NCI-H1105 treated with DMSO at 0.1 percent for 48 hours (cell line): ENCODE measurements at regions not wholly inside any gene's neighbourhood (a gene's known extent, or its start where the extent isn't known, plus 50 kb on each side); places are given as distances from the start of the nearest gene placed in this dataset.
"Not testable (repeated sequence)": the region's sequence is repeated elsewhere in the genome, so short reads cannot be mapped to it uniquely, and the experiment has no call there.

Experiments
- DNase-seq: peaks from one replicate; lab custom pipeline; 2025; lab: John Stamatoyannopoulos, UW

DNA sequence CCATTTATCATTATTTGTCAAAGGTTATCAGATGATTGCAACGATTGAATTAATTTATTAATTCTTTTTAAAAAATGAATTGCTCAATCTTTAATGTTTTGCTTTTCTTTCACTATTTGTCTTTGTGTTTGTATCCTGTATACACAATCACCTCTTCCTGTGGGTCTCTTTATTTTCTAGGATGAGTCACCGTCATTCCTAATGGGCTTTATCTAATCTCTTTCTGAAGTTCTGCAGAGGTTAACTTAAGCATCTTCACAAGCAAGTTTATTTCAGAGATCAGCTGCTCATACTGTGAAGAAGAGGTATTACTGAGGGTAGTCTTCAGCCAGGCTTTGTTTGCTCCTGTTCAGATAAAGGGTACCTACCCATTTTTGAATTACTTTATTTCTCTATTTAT, 323.9 kb downstream of the NNT start:
- no peak for DNase-seq

DNA sequence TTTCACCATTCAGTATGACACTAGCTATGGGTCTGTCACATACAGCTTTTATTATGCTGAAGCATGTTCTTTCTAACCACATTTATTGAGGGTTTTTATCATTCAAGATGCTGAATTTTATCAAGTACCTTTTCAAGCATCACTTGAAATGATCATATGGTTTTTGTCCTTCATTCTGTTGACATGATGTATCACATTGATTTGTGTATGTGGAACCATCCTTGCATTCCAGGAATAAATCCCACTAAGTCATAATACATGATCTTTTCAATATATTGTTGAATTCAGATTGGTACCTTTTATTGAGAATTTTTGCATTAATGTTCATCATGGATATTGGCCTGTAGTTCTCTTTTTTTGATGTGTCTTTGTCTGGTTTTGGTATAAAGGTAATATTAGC, 317.4 kb downstream of the NNT start:
- DNase-seq: no peak

- DNase-seq: no peak
Measured at GRCh38 chr5:43917925-43918324, 314.9 kb downstream of the NNT start.

DNA sequence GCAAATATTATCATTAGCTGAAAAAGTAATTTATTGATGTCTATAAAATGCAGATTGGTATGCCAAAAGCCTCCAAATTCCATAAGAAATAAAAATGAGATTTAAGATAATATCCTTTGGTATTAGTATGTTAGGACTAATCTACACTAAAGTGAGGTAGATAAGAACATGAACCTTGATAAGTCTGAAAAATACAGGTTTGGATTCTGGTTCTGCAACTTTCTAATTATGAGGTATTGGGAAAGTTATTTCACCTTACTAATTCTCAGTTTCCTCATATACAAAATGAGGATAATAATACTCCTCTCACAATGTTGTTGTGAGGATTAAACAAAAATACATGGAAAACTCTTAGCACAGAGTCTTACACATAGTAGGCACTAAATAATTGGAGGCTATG, 300.1 kb downstream of the NNT start:
- no peak for DNase-seq

DNA sequence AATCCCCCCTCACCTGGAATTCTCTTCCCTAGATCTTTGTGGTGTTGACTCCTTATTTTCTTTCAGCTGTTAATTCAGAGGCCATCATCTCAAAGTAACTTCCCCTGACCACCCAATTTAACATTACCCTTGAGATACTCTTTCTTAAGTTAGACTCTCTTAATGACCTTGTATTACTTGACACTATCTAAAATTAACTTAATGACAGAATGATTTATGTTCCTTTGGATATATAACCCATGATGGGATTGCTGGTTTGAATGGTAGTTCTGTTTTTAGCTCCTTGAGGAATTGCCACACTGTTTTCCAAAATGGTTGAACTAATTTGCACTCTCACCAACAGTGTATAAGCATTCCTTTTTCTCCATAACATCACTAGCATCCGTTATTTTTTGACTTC, 298.0 kb downstream of the NNT start:
- DNase-seq: no peak

DNA sequence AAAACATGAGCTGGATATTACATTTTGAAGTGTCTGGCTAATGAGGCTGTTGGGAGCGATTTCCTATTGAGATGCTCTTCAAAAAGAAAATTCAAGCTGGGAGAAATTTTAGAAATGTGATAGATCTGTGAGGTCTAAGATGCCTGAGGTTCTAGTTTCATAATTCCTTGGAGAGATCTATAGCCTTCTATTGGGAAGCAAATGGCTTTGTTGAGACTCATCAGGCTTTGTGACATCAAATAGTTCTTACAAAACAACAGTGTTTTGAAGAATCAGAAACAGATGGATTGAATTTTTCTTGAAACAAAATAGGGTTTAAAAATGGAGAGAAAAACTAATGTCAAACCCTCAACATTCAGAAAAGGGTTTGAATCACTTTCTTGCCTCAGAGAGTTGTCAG, 292.9 kb downstream of the NNT start:
- no peak for DNase-seq

- DNase-seq: no peak
Measured at GRCh38 chr5:43893951-43894684, 291.1 kb downstream of the NNT start.

DNA sequence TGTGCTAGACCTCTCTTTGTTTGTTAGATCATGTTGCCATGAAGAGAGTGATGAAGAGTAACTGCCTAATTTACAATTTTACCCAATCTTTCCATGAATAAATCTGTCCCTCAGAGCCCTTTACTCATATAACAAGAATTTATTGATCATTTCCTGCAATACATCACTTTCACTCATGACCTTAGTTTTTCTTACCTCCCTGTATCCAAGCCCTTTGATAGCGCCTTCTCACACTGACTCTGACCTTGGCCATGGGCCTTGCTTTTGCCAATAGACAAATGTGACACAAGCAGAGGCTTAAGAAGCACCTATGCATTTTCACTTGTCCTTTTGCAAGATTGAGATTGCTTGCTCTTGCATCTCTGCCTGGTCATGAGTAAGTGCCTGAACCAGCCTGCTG, 288.1 kb downstream of the NNT start:
- no peak for DNase-seq

- DNase-seq: no peak
Measured at GRCh38 chr5:43889233-43889632, 286.3 kb downstream of the NNT start.

DNA sequence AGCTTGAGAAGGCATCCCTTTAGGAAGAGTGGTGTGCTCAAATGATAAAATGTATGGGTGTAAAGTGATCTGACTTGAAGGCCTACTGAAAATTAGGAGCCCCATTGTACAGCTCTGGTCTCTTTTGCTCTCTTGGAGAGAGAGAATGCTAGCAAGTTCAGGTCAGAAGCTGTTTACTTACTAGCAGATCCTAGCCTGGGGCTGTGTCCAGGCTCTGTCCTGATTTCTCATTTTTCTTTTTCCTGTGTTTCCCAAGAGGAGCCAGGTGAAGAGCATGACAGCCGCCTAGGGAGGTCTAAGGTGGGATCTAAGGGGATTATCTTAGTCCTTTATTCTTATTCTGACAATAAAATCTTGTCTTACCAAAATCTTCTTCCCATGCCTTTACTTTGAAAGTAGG, 272.8 kb downstream of the NNT start:
- DNase-seq: no peak

GRCh38 chr5:43874772-43875171, 271.8 kb downstream of the NNT start:
- no peak for DNase-seq

- DNase-seq: no peak
Measured at GRCh38 chr5:43873791-43874190, 270.8 kb downstream of the NNT start.

- no peak for DNase-seq
Measured at GRCh38 chr5:43859309-43859708, 256.3 kb downstream of the NNT start.

DNA sequence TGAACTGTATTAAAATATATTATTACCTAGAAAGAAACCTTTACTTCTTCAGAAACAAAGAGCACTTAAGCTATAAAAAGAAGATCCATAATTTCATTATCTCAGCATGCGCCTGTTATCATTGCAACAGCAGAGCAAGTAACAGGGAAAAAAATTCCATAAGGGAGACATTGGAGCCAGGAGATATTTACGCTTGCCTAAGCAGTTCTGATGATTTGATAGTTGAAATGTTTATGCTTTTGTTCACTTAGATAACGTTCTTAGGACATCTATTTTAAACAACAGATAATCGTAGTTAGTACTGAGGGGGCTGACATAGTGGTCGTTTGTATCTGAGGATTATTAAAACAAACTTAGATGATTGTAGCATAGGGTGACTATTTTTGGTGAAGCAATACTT, 252.5 kb downstream of the NNT start:
- no peak for DNase-seq

DNA sequence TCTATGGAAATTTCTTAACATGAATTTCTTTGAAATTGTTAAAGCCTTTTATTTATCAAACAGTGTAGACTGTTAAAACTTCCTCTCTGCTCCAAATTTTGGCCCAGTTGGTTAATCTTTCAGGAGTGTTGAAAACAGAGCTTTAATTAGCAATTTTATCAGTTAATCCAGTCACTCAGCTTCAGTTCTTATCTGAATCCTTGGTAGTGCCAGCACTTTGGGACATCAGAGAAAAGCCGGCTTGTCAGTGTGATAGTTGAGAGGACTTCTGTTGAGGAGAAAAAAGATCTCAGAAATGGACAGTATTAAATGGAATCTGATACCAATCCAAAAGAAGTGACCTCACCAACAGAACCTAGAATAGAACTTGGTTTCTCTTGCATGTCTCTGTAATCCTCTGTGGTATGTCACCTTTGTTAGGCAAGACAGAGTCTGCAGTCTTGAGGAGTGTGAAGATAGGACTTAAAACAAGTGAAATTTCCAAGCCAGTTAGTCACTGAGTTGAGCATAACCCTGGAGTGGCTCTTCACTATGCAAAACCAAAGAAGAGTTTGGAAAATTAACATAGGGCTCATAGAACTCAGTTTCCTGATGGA, 251.8 kb downstream of the NNT start:
- DNase-seq: no peak

DNA sequence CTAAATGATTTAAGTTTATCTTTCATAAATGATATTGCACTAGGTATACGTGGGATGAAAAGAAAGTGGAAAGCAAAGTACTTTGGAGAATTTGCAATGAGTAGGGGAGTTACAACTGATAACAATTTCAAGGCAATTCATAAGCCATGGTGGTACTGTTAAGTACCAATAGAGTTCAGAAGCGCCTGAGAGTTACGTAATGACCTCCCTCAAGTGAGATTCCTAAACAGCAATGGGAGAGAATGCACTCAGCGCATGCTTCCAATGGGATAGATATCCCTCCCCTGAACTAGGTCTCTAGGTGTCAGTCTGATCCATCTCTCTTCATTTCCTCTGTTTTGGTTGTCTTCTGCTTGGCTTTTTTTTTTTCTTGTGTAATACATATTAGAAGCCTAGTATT, 249.3 kb downstream of the NNT start:
- no peak for DNase-seq

- DNase-seq: no peak
Measured at GRCh38 chr5:43851741-43852140, 248.8 kb downstream of the NNT start.

GRCh38 chr5:43840424-43841125, 237.6 kb downstream of the NNT start:
- no peak for DNase-seq

DNA sequence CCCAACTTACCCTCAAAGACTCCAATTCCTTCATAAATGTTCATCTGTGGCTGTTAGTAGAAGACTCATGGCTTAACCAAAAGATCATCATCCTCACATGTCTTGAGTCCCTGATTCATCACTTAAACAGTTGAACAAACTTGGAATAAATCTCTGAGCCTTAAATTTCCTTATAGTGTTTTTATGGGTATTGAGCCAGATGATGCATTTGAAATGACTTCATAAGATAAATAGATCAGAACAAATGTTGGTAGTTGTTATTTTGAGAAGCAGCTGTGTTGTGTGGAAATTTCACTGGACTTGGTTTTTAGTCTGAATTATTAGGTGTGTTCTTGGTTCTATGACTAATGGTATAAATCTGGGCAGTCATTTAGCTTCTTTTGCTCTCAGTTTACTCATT, 236.2 kb downstream of the NNT start:
- no peak for DNase-seq

- no peak for DNase-seq
Measured at GRCh38 chr5:43837996-43838395, 235.0 kb downstream of the NNT start.

- no peak for DNase-seq
Measured at GRCh38 chr5:43837091-43837490, 234.1 kb downstream of the NNT start.

DNA sequence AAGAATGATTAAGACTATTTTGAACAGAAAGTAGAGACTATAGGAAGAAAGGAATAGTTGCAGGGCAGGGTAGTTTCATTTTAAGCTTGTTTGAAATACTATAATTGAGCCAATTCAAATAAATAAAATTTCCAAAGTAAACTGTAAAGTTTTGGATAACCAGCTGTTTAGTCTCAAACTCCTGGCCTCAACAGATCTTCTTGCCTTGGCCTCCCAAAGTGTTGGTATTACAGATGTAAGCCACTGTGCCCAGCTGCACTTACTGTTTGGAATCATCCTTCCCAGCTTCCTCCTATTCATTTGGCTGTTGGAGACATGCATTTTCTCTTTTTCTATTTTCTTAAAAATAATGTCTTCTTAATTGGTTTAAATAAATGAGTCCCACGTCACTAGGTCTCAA, 231.0 kb downstream of the NNT start:
- DNase-seq: no peak

DNA sequence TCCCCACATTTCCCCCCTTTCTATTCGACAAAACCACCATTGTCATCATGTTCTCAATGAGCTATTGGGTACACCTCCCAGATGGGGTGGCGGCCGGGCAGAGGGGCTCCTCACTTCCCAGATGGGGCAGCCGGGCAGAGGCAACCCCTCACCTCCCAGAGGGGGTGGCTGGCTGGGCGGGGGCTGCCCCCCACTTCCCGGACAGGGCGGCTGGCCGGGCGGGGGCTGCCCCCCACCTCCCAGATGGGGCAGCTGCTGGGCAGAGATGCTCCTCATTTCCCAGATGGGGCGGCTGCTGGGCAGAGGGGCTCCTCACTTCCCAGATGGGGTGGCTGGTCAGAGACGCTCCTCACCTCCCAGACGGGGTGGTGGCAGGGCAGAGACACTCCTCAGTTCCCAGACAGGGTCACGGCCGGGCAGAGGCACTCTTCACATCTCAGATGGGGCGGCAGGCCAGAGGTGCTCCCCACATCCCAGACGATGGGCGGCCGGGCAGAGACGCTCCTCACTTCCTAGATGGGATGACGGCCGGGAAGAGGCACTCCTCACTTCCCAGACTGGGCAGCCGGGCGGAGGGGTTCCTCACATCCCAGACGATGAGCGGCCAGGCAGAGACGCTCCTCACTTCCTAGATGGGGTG, 221.5 kb downstream of the NNT start:
- DNase-seq: not testable (repeated sequence)
